ENCODE measurements at regions not wholly inside any gene's neighbourhood (a gene's known extent, or its start where the extent isn't known, plus 50 kb on each side); places are given as distances from the start of the nearest gene placed in this dataset.

- no peak for TF ChIP-seq CSDC2 (CRISPR knock-in tag; IDR thresholded peaks at IDR 0.05)
- no peak for TF ChIP-seq RARB (CRISPR knock-in tag; IDR thresholded peaks at IDR 0.05)
Observed at GRCh38 chr3:117170094-117170493, 460.5 kb downstream of the TUSC7 start.

Measured in SK-N-SH treated with all-trans-retinoic acid at 6 μM for 48 hours (cell line).